ENCODE measurements at regions not wholly inside any gene's neighbourhood (a gene's known extent, or its start where the extent isn't known, plus 50 kb on each side); places are given as distances from the start of the nearest gene placed in this dataset.

GRCh38 chr12:125690841-125691240 lies 625.6 kb downstream of the AACS start:
- peaks cover 5% of the 10 kb centered on the region for H3K27me3 Mint-ChIP-seq
- DNase-seq (no peak), ATAC-seq (ENCODE audit: low read depth) (no peak)
- Histone ChIP-seq H3K27me3 (replicated peaks in 1 of 4; ENCODE audit: control extremely low read depth in 1 of 4, control insufficient read depth in 3 of 4, insufficient read depth in 4 of 4, low read length in 3 of 4) (peaks cover 0 to 5% (median 0%) of the 10 kb centered on the region in 4 experiments), H3K27ac (ENCODE audit: low read length in 2 of 2) (no peak overlapping the region), H3K4me1 (ENCODE audit: control insufficient read depth in 2 of 2, insufficient read depth in 2 of 2, low read length in 2 of 2) (no peaks in the 10 kb centered on the region), H3K4me2 (replicated peaks; ENCODE audit: low read depth, low read length, poor library complexity, severe bottlenecking) (no peak overlapping the region), H4K20me1 (ENCODE audit: control insufficient read depth, insufficient read depth, low read length, poor library complexity, severe bottlenecking) (no peaks in the 10 kb centered on the region), H3K9me3 (ENCODE audit: control extremely low read depth in 1 of 3, control insufficient read depth in 2 of 3, insufficient read depth in 1 of 3, low read length in 2 of 3) (peaks cover 0 to 9% (median 0%) of the 10 kb centered on the region in 3 donors), H3K9ac (ENCODE audit: low read length) (no peak overlapping the region), H3K4me3 (ENCODE audit: control extremely low read depth in 1 of 5, extremely low read depth in 1 of 5, insufficient read depth in 1 of 5, low read depth in 2 of 5, low read length in 4 of 5) (no peak overlapping the region), H3K36me3 (replicated peaks in 1 of 2; ENCODE audit: control extremely low read depth in 1 of 2, control insufficient read depth in 1 of 2, extremely low read depth in 1 of 2, insufficient read depth in 2 of 2, low read length in 1 of 2) (no peaks in the 10 kb centered on the region), H3K79me2 (ENCODE audit: control insufficient read depth, insufficient read depth, low read length) (no peaks in the 10 kb centered on the region), H2AFZ (ENCODE audit: insufficient read depth, low read depth, low read length, poor library complexity, severe bottlenecking) (no peak overlapping the region)
- intact Hi-C loops (cut with micrococcal nuclease): no loop called here
- TF ChIP-seq EZH2 (IDR thresholded peaks at IDR 0.05; ENCODE audit: borderline replicate concordance, insufficient read depth, low read depth, low read length, poor library complexity, severe bottlenecking) (no peak), CTCF (IDR thresholded peaks at IDR 0.05) (no peak)
- H3K9me3 Mint-ChIP-seq (ENCODE audit: insufficient read depth): peaks cover 2% of the 10 kb centered on the region
- WGBS (ENCODE audit: insufficient coverage): 93% methylated on average over 6 of the region's 9 CpGs
- ChIA-PET CTCF (no interaction called here), POLR2A (no interaction called here)
- H3K27ac Mint-ChIP-seq: no peak overlapping the region
- no peak overlapping the region for H3K4me3 Mint-ChIP-seq
- H3K4me1 Mint-ChIP-seq: no peaks in the 10 kb centered on the region

GRCh38 chr12:125696054-125696453 lies 630.8 kb downstream of the AACS start:
- Histone ChIP-seq H4K20me1 (ENCODE audit: control insufficient read depth, insufficient read depth, low read length, poor library complexity, severe bottlenecking) (no peaks in the 10 kb centered on the region), H3K27ac (ENCODE audit: low read length in 2 of 2) (no peak overlapping the region), H3K4me3 (ENCODE audit: control extremely low read depth in 1 of 5, extremely low read depth in 1 of 5, insufficient read depth in 1 of 5, low read depth in 2 of 5, low read length in 4 of 5) (no peak overlapping the region), H3K9me3 (ENCODE audit: control extremely low read depth in 1 of 3, control insufficient read depth in 2 of 3, insufficient read depth in 1 of 3, low read length in 2 of 3) (no peaks in the 10 kb centered on the region), H3K4me1 (ENCODE audit: control insufficient read depth in 2 of 2, insufficient read depth in 2 of 2, low read length in 2 of 2) (no peaks in the 10 kb centered on the region), H2AFZ (ENCODE audit: insufficient read depth, low read depth, low read length, poor library complexity, severe bottlenecking) (no peak overlapping the region), H3K36me3 (replicated peaks in 1 of 2; ENCODE audit: control extremely low read depth in 1 of 2, control insufficient read depth in 1 of 2, extremely low read depth in 1 of 2, insufficient read depth in 2 of 2, low read length in 1 of 2) (no peaks in the 10 kb centered on the region), H3K9ac (ENCODE audit: low read length) (no peak overlapping the region), H3K4me2 (replicated peaks; ENCODE audit: low read depth, low read length, poor library complexity, severe bottlenecking) (no peak overlapping the region), H3K79me2 (ENCODE audit: control insufficient read depth, insufficient read depth, low read length) (no peaks in the 10 kb centered on the region), H3K27me3 (replicated peaks in 1 of 4; ENCODE audit: control extremely low read depth in 1 of 4, control insufficient read depth in 3 of 4, insufficient read depth in 4 of 4, low read length in 3 of 4) (no peaks in the 10 kb centered on the region)
- no peak overlapping the region for H3K27ac Mint-ChIP-seq
- H3K4me1 Mint-ChIP-seq: no peaks in the 10 kb centered on the region
- H3K4me3 Mint-ChIP-seq: no peak overlapping the region
- TF ChIP-seq CTCF (IDR thresholded peaks at IDR 0.05) (no peak), EZH2 (IDR thresholded peaks at IDR 0.05; ENCODE audit: borderline replicate concordance, insufficient read depth, low read depth, low read length, poor library complexity, severe bottlenecking) (no peak)
- intact Hi-C loops (cut with micrococcal nuclease): no loop called here
- ATAC-seq (ENCODE audit: low read depth): no peak
- no peak for DNase-seq
- no peaks in the 10 kb centered on the region for H3K27me3 Mint-ChIP-seq
- 70% methylated on average over 2 of the region's 2 CpGs for WGBS (ENCODE audit: insufficient coverage)
- CTCF ChIA-PET: no interaction called here
- peaks cover 4% of the 10 kb centered on the region for H3K9me3 Mint-ChIP-seq (ENCODE audit: insufficient read depth)
- POLR2A ChIA-PET: no interaction called here

Data from B cell (primary cell).